ENCODE measurements at regions not wholly inside any gene's neighbourhood (a gene's known extent, or its start where the extent isn't known, plus 50 kb on each side); places are given as distances from the start of the nearest gene placed in this dataset.

- Histone ChIP-seq H3K36me3 (ENCODE audit: insufficient read depth in 1 of 2, low read depth in 1 of 2) (no peaks in the 10 kb centered on the region), H3K27me3 (ENCODE audit: insufficient read depth in 3 of 3, low read length in 2 of 3) (no peaks in the 10 kb centered on the region), H3K27ac (no peak overlapping the region), H3K9me3 (no peaks in the 10 kb centered on the region), H3K4me3 (no peak overlapping the region), H3K4me1 (no peaks in the 10 kb centered on the region)
- WGBS, 3 donors = 65 to 84% (median 79%) methylated on average over 1 of the region's 1 CpG
- ATAC-seq (no peak), DNase-seq (no peak)
- TF ChIP-seq, protein P1, sequence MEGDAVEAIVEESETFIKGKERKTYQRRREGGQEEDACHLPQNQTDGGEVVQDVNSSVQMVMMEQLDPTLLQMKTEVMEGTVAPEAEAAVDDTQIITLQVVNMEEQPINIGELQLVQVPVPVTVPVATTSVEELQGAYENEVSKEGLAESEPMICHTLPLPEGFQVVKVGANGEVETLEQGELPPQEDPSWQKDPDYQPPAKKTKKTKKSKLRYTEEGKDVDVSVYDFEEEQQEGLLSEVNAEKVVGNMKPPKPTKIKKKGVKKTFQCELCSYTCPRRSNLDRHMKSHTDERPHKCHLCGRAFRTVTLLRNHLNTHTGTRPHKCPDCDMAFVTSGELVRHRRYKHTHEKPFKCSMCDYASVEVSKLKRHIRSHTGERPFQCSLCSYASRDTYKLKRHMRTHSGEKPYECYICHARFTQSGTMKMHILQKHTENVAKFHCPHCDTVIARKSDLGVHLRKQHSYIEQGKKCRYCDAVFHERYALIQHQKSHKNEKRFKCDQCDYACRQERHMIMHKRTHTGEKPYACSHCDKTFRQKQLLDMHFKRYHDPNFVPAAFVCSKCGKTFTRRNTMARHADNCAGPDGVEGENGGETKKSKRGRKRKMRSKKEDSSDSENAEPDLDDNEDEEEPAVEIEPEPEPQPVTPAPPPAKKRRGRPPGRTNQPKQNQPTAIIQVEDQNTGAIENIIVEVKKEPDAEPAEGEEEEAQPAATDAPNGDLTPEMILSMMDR (IDR thresholded peaks at IDR 0.05) = no peak
- intact Hi-C loops (cut with DNase I) = no loop called here
Measured at GRCh38 chr11:104704888-104705287, 193.4 kb downstream of the CASP12 start.

DNA sequence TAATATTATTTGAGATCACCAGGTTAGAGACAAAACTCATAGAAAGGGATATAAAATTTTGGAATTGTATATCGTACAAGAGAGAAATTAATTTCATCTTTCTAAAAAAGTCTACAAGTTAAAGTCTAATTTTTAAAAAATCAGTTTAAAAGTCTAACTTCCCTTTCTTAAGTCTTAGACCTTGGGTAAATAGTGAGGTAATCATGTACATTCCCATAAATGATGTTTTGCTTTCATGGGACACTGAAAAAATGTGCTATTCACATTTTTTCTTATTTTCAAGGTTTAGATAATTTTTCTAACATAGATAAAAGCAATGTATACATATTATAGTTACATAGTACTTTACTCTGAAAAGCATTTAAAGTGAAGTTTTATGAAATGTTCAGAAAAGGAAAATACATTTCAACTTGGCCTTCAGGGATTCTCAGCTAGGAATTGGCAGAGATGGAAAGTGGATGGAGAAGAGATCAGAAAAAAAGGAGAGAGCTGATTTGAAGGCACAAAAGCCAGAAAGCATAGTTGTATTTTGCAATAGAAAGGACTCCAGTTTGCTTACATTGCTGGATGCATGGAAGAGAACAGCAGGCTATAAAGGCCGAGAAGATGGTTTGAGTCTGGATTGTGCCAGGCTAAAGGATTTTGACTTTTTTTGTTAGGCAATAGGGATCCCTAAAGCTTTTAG is 194.0 kb downstream of the CASP12 start:
- intact Hi-C loops (cut with DNase I) = no loop called here
- Histone ChIP-seq H3K27ac (no peak overlapping the region), H3K27me3 (ENCODE audit: insufficient read depth in 3 of 3, low read length in 2 of 3) (no peaks in the 10 kb centered on the region), H3K4me3 (no peak overlapping the region), H3K9me3 (no peaks in the 10 kb centered on the region), H3K36me3 (ENCODE audit: insufficient read depth in 1 of 2, low read depth in 1 of 2) (no peaks in the 10 kb centered on the region), H3K4me1 (no peaks in the 10 kb centered on the region)
- no peak for DNase-seq
- TF ChIP-seq, protein P1 (IDR thresholded peaks at IDR 0.05) = no peak
- 88 to 97% (median 92%) methylated on average over 2 of the region's 2 CpGs for WGBS, 3 donors
- ATAC-seq = no peak

DNA sequence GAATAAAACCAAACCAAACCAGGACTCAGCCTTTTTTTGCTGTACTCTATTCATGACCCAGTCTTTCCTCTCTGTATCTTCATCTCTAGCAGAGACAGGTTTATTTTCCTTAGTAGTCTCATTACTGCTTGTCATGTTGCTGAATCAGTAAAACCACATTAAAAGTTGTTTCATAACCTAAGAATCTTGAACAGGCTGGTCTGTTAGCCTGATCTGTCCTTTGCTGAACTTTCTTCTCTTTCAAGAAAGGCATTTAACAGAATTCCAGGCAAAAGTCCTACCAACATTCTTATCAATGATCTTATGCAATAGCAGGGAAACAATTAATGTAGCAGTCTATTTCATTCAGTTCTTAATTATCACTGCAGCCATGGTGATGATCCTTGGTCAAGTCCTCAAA is 197.7 kb downstream of the CASP12 start:
- intact Hi-C loops (cut with DNase I) = no loop called here
- Histone ChIP-seq H3K4me3 (no peak overlapping the region), H3K36me3 (ENCODE audit: insufficient read depth in 1 of 2, low read depth in 1 of 2) (no peaks in the 10 kb centered on the region), H3K27me3 (ENCODE audit: insufficient read depth in 3 of 3, low read length in 2 of 3) (no peaks in the 10 kb centered on the region), H3K27ac (no peak overlapping the region), H3K4me1 (no peaks in the 10 kb centered on the region), H3K9me3 (no peaks in the 10 kb centered on the region)
- DNase-seq (no peak), ATAC-seq (no peak)
- TF ChIP-seq, protein P1 (IDR thresholded peaks at IDR 0.05) = no peak

- H3K27me3 ChIP-seq (ENCODE audit: insufficient read depth in 3 of 3, low read length in 2 of 3) = no peaks in the 10 kb centered on the region
- H3K4me3 ChIP-seq = no peak overlapping the region
- ATAC-seq = no peak
- H3K27ac ChIP-seq = no peak overlapping the region
- no peaks in the 10 kb centered on the region for H3K4me1 ChIP-seq
- H3K36me3 ChIP-seq (ENCODE audit: insufficient read depth in 1 of 2, low read depth in 1 of 2) = no peaks in the 10 kb centered on the region
- no peak for DNase-seq
- intact Hi-C loops (cut with DNase I) = no loop called here
- H3K9me3 ChIP-seq = no peaks in the 10 kb centered on the region
- TF ChIP-seq, protein P1 (IDR thresholded peaks at IDR 0.05) = no peak
Measured at GRCh38 chr11:104699981-104700380, 198.3 kb downstream of the CASP12 start.

DNA sequence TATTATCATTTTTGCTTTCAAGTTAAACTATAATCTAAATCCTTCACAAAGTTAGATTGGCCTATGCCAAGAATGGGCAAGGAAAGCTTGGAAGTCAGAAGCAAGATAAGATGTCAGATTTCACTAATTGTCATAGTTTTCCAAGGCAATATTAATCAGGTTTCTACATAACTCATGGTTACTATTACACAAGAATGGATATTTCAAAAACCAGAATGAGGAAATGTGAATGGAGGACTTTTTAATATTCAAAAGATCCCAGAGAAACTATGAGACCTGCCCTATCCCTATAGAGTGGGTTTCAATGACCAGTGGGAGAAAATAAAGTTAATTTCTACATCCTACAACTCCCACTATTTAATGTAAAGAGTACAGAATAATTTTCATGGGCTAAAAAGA is 203.2 kb downstream of the CASP12 start:
- Histone ChIP-seq H3K27ac (no peak overlapping the region), H3K4me3 (no peak overlapping the region), H3K36me3 (ENCODE audit: insufficient read depth in 1 of 2, low read depth in 1 of 2) (no peaks in the 10 kb centered on the region), H3K4me1 (no peaks in the 10 kb centered on the region), H3K27me3 (ENCODE audit: insufficient read depth in 3 of 3, low read length in 2 of 3) (no peaks in the 10 kb centered on the region), H3K9me3 (no peaks in the 10 kb centered on the region)
- ATAC-seq (no peak), DNase-seq (no peak)
- intact Hi-C loops (cut with DNase I) = no loop called here
- TF ChIP-seq, protein P1 (IDR thresholded peaks at IDR 0.05) = no peak
